K562 (cell line): ENCODE measurements at regions not wholly inside any gene's neighbourhood (a gene's known extent, or its start where the extent isn't known, plus 50 kb on each side); places are given as distances from the start of the nearest gene placed in this dataset.

ENCODE experiments used
- EZH2 ChIP-seq: IDR thresholded peaks from 2 replicates; pipeline ENCODE4 v1.6.1; 2012; ENCODE audit warnings: low read depth, mild to moderate bottlenecking, inconsistent platforms, low read length, borderline replicate concordance
- MLX ChIP-seq, 2 experiments: fragments of 450-650 bp in 1 of 2; sonication (generic) in 1 of 2; formaldehyde crosslinking; conservative IDR thresholded peaks; 2 replicates each; pipeline versions ENCODE4 v1.4.0 to v1.8.1; 2020 to 2022; ENCODE audit warnings: mild to moderate bottlenecking in 1 of 2, missing genetic modification reagents in 1 of 2
- NFRKB ChIP-seq: fragments of 450-650 bp; IDR thresholded peaks from 2 replicates; pipeline ENCODE4 v1.6.1; 2016; ENCODE audit warnings: low read depth
- PHF8 ChIP-seq: fragments of 200-600 bp; sonication (generic); IDR thresholded peaks from 2 replicates; pipeline ENCODE4 v1.6.1; 2012; ENCODE audit warnings: mixed run types, mild to moderate bottlenecking, inconsistent platforms, low read length, moderate library complexity, borderline replicate concordance
- SAP30 ChIP-seq: fragments of 200-600 bp; sonication (generic); IDR thresholded peaks from 2 replicates; pipeline ENCODE4 v1.6.1; 2012; ENCODE audit warnings: borderline replicate concordance, low read depth, mild to moderate bottlenecking, moderate library complexity, low read length, control low read depth, inconsistent platforms; ENCODE audit not compliant: insufficient read depth, poor library complexity, severe bottlenecking
- TF ChIP-seq, protein P1 (sequence below), 3 experiments: IDR thresholded peaks in 2 of 3; conservative IDR thresholded peaks in 1 of 3; 2 replicates each; pipeline ENCODE4 v1.5.1; 2011 to 2012; ENCODE audit warnings: low read length in 3 of 3, mild to moderate bottlenecking in 3 of 3, control low read depth in 2 of 3, improper control_type of control experiment in 1 of 3, inconsistent platforms in 1 of 3, low read depth in 1 of 3, mixed read lengths in 1 of 3, moderate library complexity in 1 of 3; ENCODE audit not compliant: insufficient read depth in 2 of 3

- TF ChIP-seq, protein P1, sequence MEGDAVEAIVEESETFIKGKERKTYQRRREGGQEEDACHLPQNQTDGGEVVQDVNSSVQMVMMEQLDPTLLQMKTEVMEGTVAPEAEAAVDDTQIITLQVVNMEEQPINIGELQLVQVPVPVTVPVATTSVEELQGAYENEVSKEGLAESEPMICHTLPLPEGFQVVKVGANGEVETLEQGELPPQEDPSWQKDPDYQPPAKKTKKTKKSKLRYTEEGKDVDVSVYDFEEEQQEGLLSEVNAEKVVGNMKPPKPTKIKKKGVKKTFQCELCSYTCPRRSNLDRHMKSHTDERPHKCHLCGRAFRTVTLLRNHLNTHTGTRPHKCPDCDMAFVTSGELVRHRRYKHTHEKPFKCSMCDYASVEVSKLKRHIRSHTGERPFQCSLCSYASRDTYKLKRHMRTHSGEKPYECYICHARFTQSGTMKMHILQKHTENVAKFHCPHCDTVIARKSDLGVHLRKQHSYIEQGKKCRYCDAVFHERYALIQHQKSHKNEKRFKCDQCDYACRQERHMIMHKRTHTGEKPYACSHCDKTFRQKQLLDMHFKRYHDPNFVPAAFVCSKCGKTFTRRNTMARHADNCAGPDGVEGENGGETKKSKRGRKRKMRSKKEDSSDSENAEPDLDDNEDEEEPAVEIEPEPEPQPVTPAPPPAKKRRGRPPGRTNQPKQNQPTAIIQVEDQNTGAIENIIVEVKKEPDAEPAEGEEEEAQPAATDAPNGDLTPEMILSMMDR (IDR thresholded peaks at IDR 0.05 in 2 of 3, conservative IDR thresholded peaks at IDR 0.05 in 1 of 3; ENCODE audit: insufficient read depth in 2 of 3, low read depth in 1 of 3, low read length in 3 of 3), result peak; percentile 58 to 62 (median 60)
- TF ChIP-seq MLX (CRISPR knock-in tag; conservative IDR thresholded peaks at IDR 0.05) (no peak), EZH2 (no peak), SAP30 (no peak), NFRKB (no peak), PHF8 (no peak)
These were observed 120.2 kb upstream of the KCNE2 start for GRCh38 chr21:34243562-34243961.
